ENCODE measurements at regions not wholly inside any gene's neighbourhood (a gene's known extent, or its start where the extent isn't known, plus 50 kb on each side); places are given as distances from the start of the nearest gene placed in this dataset.
"Not testable (repeated sequence)": the region's sequence is repeated elsewhere in the genome, so short reads cannot be mapped to it uniquely, and the experiment has no call there.

GRCh38 chr5:152472083-152472482 lies 67.0 kb upstream of the NMUR2 start:
- DNase-seq (ENCODE audit: low read depth), result no peak

GRCh38 chr5:152474961-152475360 lies 69.9 kb upstream of the NMUR2 start:
- TF ChIP-seq CTCF (conservative IDR thresholded peaks at IDR 0.05; ENCODE audit: low read depth, low read length), result no peak
- DNase-seq (ENCODE audit: low read depth), result no peak
- H3K4me3 ChIP-seq (ENCODE audit: low read length), result no peak overlapping the region

More at GRCh38 chr5:152472083-152472482, 67.0 kb upstream of the NMUR2 start:
- no peak for TF ChIP-seq CTCF (conservative IDR thresholded peaks at IDR 0.05; ENCODE audit: low read depth, low read length)
- H3K4me3 ChIP-seq (ENCODE audit: low read length), result no peak overlapping the region

- H3K4me3 ChIP-seq (ENCODE audit: low read length), result no peak overlapping the region
- DNase-seq (ENCODE audit: low read depth), result no peak
- TF ChIP-seq CTCF (conservative IDR thresholded peaks at IDR 0.05; ENCODE audit: low read depth, low read length), result no peak
These were observed 72.5 kb upstream of the NMUR2 start for GRCh38 chr5:152477536-152477935.

GRCh38 chr5:152479866-152480265 lies 74.8 kb upstream of the NMUR2 start:
- not testable (repeated sequence) for H3K4me3 ChIP-seq (ENCODE audit: low read length); DNase-seq (ENCODE audit: low read depth)

- not testable (repeated sequence) for DNase-seq (ENCODE audit: low read depth); H3K4me3 ChIP-seq (ENCODE audit: low read length)
These were observed 75.6 kb upstream of the NMUR2 start for GRCh38 chr5:152480677-152481076.

GRCh38 chr5:152487130-152487529 lies 82.1 kb upstream of the NMUR2 start:
- DNase-seq (ENCODE audit: low read depth), result no peak
- no peak for TF ChIP-seq CTCF (conservative IDR thresholded peaks at IDR 0.05; ENCODE audit: low read depth, low read length)
- no peak overlapping the region for H3K4me3 ChIP-seq (ENCODE audit: low read length)

GRCh38 chr5:152488869-152489268 lies 83.8 kb upstream of the NMUR2 start:
- no peak overlapping the region for H3K4me3 ChIP-seq (ENCODE audit: low read length)
- TF ChIP-seq CTCF (conservative IDR thresholded peaks at IDR 0.05; ENCODE audit: low read depth, low read length), result no peak
- DNase-seq (ENCODE audit: low read depth), result no peak

GRCh38 chr5:152499814-152500535 lies 94.9 kb upstream of the NMUR2 start:
- no peak for TF ChIP-seq CTCF (conservative IDR thresholded peaks at IDR 0.05; ENCODE audit: low read depth, low read length)
- no peak overlapping the region for H3K4me3 ChIP-seq (ENCODE audit: low read length)
- no peak for DNase-seq (ENCODE audit: low read depth)
